GM10266 (cell line): ENCODE measurements at regions not wholly inside any gene's neighbourhood (a gene's known extent, or its start where the extent isn't known, plus 50 kb on each side); places are given as distances from the start of the nearest gene placed in this dataset.
"Not testable (repeated sequence)": the region's sequence is repeated elsewhere in the genome, so short reads cannot be mapped to it uniquely, and the experiment has no call there.

Experiments
- DNase-seq: peaks from one replicate; pipeline ENCODE4 v3.0.0; 2012; ENCODE audit errors: extremely low spot score
- CTCF ChIP-seq: IDR thresholded peaks from 2 replicates; pipeline ENCODE4 v1.5.1; 2012; ENCODE audit warnings: mild to moderate bottlenecking, low read depth; ENCODE audit not compliant: control insufficient read depth, insufficient read depth; ENCODE audit errors: missing control alignments

GRCh38 chrY:7529396-7529795 is 617.8 kb upstream of the AMELY start:
- DNase-seq: no peak
- TF ChIP-seq CTCF: no peak

- not testable (repeated sequence) for DNase-seq
These were observed 616.0 kb upstream of the AMELY start for GRCh38 chrY:7527568-7527967.

GRCh38 chrY:7518387-7518786 is 606.8 kb upstream of the AMELY start:
- TF ChIP-seq CTCF: no peak
- DNase-seq: no peak

- no peak for DNase-seq
- TF ChIP-seq CTCF: no peak
These were observed 604.7 kb upstream of the AMELY start for GRCh38 chrY:7516268-7516667.

- TF ChIP-seq CTCF: no peak
- no peak for DNase-seq
These were observed 604.3 kb upstream of the AMELY start for GRCh38 chrY:7515812-7516211.

GRCh38 chrY:7502896-7503295 is 591.3 kb upstream of the AMELY start:
- TF ChIP-seq CTCF: no peak
- no peak for DNase-seq

- TF ChIP-seq CTCF: no peak
- DNase-seq: no peak
These were observed 589.7 kb upstream of the AMELY start for GRCh38 chrY:7501236-7501635.

- no peak for DNase-seq
- TF ChIP-seq CTCF: no peak
These were observed 584.4 kb upstream of the AMELY start for GRCh38 chrY:7496001-7496400.

GRCh38 chrY:7484455-7485285 is 573.1 kb upstream of the AMELY start:
- not testable (repeated sequence) for DNase-seq
